ENCODE measurements at regions not wholly inside any gene's neighbourhood (a gene's known extent, or its start where the extent isn't known, plus 50 kb on each side); places are given as distances from the start of the nearest gene placed in this dataset.

- Histone ChIP-seq H3K36me3 (no peaks in the 10 kb centered on the region), H3K4me1 (no peaks in the 10 kb centered on the region), H3K27me3 (replicated peaks in 1 of 7) (no peaks in the 10 kb centered on the region), H3K27ac (no peak overlapping the region), H3K4me3 (no peak overlapping the region), H3K9me3 (no peaks in the 10 kb centered on the region)
- intact Hi-C loops (cut with DNase I; ENCODE audit: low total_unique reads): no loop called here
- TF ChIP-seq POLR2A (IDR thresholded peaks at IDR 0.05) (no peak), POLR2AphosphoS5 (IDR thresholded peaks at IDR 0.05) (no peak), CTCF (IDR thresholded peaks at IDR 0.05 in 8 of 11, conservative IDR thresholded peaks at IDR 0.05 in 3 of 11) (no peak)
- DNase-seq: no peak
- 74 to 90% (median 84%) methylated on average over 2 of the region's 2 CpGs for WGBS, 5 donors
Observed at GRCh38 chr4:124487651-124488050, 224.9 kb downstream of the ANKRD50 start.

DNA sequence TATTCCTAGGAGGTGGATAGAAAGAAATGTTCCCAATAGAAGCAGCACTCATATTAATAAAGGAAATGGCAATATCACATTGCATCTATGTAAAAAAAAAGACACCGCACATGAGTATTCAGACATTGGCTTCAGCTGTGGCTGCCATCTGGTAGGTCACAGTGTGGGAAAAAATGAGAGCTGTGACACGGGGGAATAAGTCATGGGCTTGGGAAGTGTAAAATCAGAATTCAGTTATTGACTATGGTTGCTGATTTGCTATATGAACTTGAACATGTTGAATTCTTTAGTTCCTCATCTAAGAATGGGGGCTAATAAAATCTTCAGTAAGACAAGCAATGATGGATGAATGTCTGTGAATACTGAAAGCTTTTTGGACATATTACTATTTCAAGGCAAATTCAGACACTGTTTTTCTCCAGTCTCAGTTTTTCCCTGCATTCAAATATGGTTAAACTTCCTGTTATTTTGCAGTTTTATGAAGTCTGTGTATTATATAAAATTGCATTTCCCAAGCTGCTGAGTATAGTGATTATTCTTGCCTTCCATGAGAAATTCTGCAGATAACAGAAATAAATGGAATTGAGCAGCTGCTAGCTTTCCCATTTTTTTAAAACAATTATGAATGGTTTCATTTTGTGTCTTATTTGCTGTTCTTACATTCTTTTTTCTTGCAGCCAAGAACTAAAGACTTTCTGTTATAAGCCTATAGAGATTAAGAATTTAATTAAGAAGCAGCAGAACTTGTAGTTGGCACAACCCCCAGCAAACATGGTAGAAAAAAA, 221.0 kb downstream of the ANKRD50 start:
- Histone ChIP-seq H3K27ac (no peak overlapping the region), H3K36me3 (no peaks in the 10 kb centered on the region), H3K4me3 (no peak overlapping the region), H3K27me3 (replicated peaks in 1 of 7) (no peaks in the 10 kb centered on the region), H3K9me3 (no peaks in the 10 kb centered on the region), H3K4me1 (no peaks in the 10 kb centered on the region)
- TF ChIP-seq POLR2AphosphoS5 (IDR thresholded peaks at IDR 0.05): no peak
- no peak for TF ChIP-seq CTCF (IDR thresholded peaks at IDR 0.05 in 8 of 11, conservative IDR thresholded peaks at IDR 0.05 in 3 of 11)
- no peak for TF ChIP-seq POLR2A (IDR thresholded peaks at IDR 0.05)
- intact Hi-C loops (cut with DNase I; ENCODE audit: low total_unique reads): no loop called here
- DNase-seq: no peak
- 75 to 94% (median 84%) methylated on average over 2 of the region's 2 CpGs for WGBS, 5 donors

- H3K4me1 ChIP-seq: no peaks in the 10 kb centered on the region
- 38 to 52% (median 48%) methylated on average over 3 of the region's 3 CpGs for WGBS, 5 donors
- no peak overlapping the region for H3K4me3 ChIP-seq
- no peak for TF ChIP-seq POLR2AphosphoS5 (IDR thresholded peaks at IDR 0.05)
- TF ChIP-seq POLR2A (IDR thresholded peaks at IDR 0.05): no peak
- H3K27me3 ChIP-seq (replicated peaks in 1 of 7): no peaks in the 10 kb centered on the region
- H3K9me3 ChIP-seq: no peaks in the 10 kb centered on the region
- DNase-seq: no peak
- intact Hi-C loops (cut with DNase I; ENCODE audit: low total_unique reads): no loop called here
- H3K27ac ChIP-seq: no peak overlapping the region
- no peaks in the 10 kb centered on the region for H3K36me3 ChIP-seq
Observed at GRCh38 chr4:124499261-124499660, 213.3 kb downstream of the ANKRD50 start.

DNA sequence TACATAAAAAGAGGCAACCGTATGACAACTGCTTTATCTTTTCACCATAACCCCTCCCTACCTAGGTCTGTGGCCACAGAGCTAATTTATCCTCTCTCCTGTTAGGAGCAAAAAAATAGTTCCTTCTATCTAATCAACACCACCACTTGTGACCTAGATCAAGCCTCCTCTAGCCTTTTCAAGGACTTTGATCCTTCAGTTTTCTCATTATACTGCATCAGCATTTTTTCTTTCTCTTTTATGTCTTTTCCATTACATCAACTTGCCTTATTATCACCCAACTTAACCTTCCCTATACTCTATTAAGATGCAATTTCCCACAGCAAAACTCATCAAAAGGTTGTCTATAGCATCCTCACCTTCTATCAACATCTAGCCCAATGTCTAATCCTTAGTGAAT, 211.0 kb downstream of the ANKRD50 start:
- intact Hi-C loops (cut with DNase I; ENCODE audit: low total_unique reads): no loop called here
- TF ChIP-seq POLR2A (IDR thresholded peaks at IDR 0.05) (no peak), CTCF (IDR thresholded peaks at IDR 0.05 in 8 of 11, conservative IDR thresholded peaks at IDR 0.05 in 3 of 11) (no peak), POLR2AphosphoS5 (IDR thresholded peaks at IDR 0.05) (no peak)
- 73 to 88% (median 77%) methylated on average over 1 of the region's 1 CpG for WGBS, 5 donors
- Histone ChIP-seq H3K27ac (no peak overlapping the region), H3K4me3 (no peak overlapping the region), H3K36me3 (no peaks in the 10 kb centered on the region), H3K9me3 (no peaks in the 10 kb centered on the region), H3K27me3 (replicated peaks in 1 of 7) (no peaks in the 10 kb centered on the region), H3K4me1 (no peaks in the 10 kb centered on the region)
- no peak for DNase-seq
